ENCODE measurements at regions not wholly inside any gene's neighbourhood (a gene's known extent, or its start where the extent isn't known, plus 50 kb on each side); places are given as distances from the start of the nearest gene placed in this dataset.

GRCh38 chr16:86327321-86327720, 183.0 kb upstream of the FOXF1 start:
- no peak for TF ChIP-seq CTCF (conservative IDR thresholded peaks at IDR 0.05; ENCODE audit: low read length)

GRCh38 chr16:86330906-86331305, 179.4 kb upstream of the FOXF1 start:
- no peak overlapping the region for H3K4me3 ChIP-seq (ENCODE audit: low read length)
- no peak for TF ChIP-seq CTCF (conservative IDR thresholded peaks at IDR 0.05; ENCODE audit: low read length)
- no peak for DNase-seq (ENCODE audit: low read depth)

More at GRCh38 chr16:86327321-86327720, 183.0 kb upstream of the FOXF1 start:
- no peak for DNase-seq (ENCODE audit: low read depth)
- no peak overlapping the region for H3K4me3 ChIP-seq (ENCODE audit: low read length)

- no peak overlapping the region for H3K4me3 ChIP-seq (ENCODE audit: low read length)
- no peak for DNase-seq (ENCODE audit: low read depth)
- no peak for TF ChIP-seq CTCF (conservative IDR thresholded peaks at IDR 0.05; ENCODE audit: low read length)
Measured at GRCh38 chr16:86334079-86334635, 176.2 kb upstream of the FOXF1 start.

DNA sequence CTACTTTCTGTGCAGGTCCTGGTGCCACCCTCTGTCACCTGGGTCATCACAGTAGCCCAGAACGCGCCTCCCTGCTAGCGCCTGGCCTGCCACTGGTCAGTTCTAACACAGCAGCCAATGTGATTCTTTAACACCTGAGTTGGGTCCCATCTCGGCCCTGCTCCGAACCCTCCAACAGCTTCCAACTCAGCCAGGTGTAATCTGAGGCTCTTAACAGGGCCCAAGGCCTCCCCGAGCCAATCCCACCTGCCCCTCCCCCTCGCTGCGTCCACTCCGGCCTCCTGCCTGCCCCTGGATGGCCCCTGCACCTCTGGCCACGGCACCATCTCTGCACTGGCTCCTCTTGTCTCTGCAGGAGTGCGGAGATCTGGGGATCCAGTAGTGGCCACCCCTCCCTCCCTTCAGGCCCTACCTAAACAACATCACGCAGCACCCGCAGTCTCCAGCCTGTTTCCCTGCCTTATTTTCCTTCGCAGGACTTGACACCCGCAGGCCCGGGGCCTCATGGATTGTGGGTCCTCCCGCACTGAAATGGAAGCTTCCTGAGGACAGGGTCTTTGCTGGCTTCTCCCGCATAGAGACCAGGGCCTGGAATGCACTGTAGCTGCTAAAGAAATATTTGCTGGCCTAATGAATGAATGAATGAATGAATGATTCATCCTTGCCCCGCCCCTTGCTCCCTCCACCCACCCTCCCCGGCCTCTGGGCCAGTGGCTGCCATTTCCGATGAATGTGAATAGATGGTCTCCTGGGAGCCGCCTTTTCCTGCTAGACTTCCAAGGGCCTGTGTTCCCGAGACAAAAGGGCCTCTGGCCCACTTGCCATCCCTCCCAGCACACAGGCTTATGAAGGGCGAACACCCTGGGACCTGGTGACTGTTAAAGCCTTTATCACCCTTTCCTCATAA, 174.8 kb upstream of the FOXF1 start:
- no peak for DNase-seq (ENCODE audit: low read depth)
- no peak for TF ChIP-seq CTCF (conservative IDR thresholded peaks at IDR 0.05; ENCODE audit: low read length)
- no peak overlapping the region for H3K4me3 ChIP-seq (ENCODE audit: low read length)

DNA sequence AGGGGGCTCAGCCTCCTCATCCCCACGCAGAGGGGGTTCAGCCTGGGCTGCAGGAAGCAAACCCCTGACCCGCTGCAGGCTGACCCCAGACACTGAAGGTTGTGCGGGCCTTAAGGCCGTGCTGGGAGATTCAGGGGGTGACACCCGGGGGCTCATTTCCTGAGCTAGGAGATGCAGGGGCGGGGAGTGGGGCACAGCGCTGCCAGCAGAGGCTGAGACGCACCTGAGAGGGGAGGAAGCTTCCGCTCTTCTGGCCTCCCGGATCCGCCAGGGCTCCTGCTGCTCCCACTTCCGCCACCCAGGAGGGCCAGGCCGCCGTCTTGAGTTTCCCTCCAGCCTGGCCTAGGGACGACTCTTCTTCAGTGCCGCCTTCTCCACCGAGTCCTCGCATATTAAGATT, 173.2 kb upstream of the FOXF1 start:
- no peak for DNase-seq (ENCODE audit: low read depth)
- no peak for TF ChIP-seq CTCF (conservative IDR thresholded peaks at IDR 0.05; ENCODE audit: low read length)
- H3K4me3 ChIP-seq (ENCODE audit: low read length) = no peak overlapping the region

DNA sequence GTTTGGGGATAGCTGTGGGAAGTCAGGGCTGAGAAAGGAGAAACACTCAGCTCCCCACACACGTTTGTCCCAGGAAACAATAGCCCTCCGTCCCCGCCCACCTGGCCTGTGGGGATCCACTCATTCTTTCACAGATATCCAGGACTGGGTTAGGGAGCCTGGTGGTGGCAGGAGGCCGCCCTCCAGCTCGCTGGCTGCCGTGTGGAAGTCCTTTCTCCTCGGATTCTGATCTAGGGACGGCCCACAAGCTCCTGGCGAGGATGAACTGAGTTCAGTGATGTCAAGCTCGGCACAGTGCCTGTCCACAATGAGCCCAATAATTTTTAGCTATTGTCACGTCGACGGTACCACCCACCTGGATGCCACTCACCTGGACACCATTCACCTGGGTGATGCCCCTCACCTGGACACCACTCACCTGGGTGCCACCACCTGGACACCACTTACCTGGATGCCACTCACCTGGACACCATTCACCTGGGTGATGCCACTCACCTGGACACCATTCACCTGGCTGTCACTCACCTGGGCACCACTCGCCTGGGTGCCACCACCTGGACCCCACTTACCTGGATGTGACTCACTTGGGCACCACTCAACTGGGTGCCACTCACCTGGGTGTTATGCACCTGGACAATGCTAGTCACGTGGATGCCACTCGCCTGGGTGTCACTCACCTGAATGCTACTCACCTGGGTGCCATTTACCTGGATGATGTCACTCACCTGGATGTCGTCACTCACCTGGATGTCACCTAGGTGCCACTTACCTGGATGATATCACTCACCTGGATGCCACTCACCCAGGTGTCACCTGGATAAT, 172.5 kb upstream of the FOXF1 start:
- no peak overlapping the region for H3K4me3 ChIP-seq (ENCODE audit: low read length)
- no peak for TF ChIP-seq CTCF (conservative IDR thresholded peaks at IDR 0.05; ENCODE audit: low read length)
- DNase-seq (ENCODE audit: low read depth) = no peak
